ENCODE measurements at regions not wholly inside any gene's neighbourhood (a gene's known extent, or its start where the extent isn't known, plus 50 kb on each side); places are given as distances from the start of the nearest gene placed in this dataset.

DNA sequence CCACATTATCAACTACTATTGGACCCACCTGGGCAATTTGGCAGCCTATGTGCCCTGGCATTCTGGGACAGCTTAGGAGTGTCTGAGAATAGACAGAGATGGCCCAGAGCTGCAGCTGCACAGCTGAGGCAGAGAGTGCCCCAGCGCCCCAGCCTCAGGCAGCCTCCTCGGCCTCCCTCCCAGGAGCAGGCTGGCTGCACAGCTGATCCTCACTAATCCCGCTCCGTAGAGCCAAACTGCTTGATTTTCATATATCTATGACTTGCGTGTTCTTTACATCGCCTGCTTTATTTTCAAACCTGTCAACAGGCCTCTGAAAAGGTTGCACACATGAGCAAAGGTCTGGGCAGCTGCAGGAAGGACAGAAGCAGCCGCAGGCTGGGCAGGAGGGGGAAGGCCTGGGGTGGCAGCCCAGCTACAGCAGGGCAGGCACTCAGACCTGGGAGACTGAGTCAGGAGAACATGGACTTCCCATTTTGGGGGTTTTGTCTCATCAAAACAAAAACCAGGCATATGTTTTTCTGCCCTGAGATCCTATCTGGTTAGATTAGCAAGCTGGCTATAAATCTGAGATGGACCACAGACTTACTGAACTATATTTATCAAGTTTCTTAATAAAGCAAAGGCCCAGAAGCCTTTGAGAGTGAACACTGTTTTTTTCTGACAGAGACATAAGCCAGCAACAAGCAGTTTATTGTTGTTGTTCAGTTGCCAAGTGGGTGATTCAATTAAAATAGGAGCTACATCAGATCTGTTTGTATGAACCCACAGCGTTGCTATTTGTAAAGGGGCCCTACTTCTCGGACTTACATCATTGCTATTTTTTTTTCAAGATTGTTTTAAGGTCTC, 301.8 kb upstream of the DUSP10 start:
- TF ChIP-seq CTCF (IDR thresholded peaks at IDR 0.05; ENCODE audit: borderline replicate concordance, extremely low read depth, low read length, poor library complexity, severe bottlenecking) (no peak), EZH2 (IDR thresholded peaks at IDR 0.05; ENCODE audit: borderline replicate concordance, low read depth, low read length, severe bottlenecking) (no peak)

Measured in DND-41 (cell line).